NB4 (cell line): ENCODE measurements at regions not wholly inside any gene's neighbourhood (a gene's known extent, or its start where the extent isn't known, plus 50 kb on each side); places are given as distances from the start of the nearest gene placed in this dataset.

Experiments
- MAX ChIP-seq: IDR thresholded peaks from 2 replicates; pipeline ENCODE4 v1.6.1; 2011; ENCODE audit warnings: low read depth, low read length
- TF ChIP-seq, protein P1 (sequence below): IDR thresholded peaks from one replicate; pipeline ENCODE4 v1.5.1; 2012; ENCODE audit warnings: low read depth, low read length

DNA sequence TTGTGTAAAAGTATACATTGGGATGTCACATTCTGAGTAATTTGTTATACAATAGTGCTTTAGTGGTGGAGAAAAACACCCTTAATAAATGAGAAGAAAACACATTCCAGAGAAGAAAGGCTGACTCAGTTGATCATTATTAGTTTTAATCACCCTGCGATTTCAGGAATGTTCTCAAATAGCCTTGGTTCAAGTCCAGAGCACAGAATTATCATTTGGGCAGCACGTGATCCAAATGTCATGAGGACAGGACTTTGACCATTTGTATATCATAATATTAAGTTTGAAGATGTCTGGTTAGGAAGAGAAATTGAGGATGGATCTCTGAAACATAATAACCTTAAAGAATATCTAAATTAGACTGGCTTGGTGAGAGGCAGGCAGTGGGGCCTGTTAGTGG lies 1434.3 kb upstream of the TENM3 start:
- TF ChIP-seq, protein P1, sequence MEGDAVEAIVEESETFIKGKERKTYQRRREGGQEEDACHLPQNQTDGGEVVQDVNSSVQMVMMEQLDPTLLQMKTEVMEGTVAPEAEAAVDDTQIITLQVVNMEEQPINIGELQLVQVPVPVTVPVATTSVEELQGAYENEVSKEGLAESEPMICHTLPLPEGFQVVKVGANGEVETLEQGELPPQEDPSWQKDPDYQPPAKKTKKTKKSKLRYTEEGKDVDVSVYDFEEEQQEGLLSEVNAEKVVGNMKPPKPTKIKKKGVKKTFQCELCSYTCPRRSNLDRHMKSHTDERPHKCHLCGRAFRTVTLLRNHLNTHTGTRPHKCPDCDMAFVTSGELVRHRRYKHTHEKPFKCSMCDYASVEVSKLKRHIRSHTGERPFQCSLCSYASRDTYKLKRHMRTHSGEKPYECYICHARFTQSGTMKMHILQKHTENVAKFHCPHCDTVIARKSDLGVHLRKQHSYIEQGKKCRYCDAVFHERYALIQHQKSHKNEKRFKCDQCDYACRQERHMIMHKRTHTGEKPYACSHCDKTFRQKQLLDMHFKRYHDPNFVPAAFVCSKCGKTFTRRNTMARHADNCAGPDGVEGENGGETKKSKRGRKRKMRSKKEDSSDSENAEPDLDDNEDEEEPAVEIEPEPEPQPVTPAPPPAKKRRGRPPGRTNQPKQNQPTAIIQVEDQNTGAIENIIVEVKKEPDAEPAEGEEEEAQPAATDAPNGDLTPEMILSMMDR = no peak
- TF ChIP-seq MAX = no peak
